ENCODE measurements at regions not wholly inside any gene's neighbourhood (a gene's known extent, or its start where the extent isn't known, plus 50 kb on each side); places are given as distances from the start of the nearest gene placed in this dataset.
"Not testable (repeated sequence)": the region's sequence is repeated elsewhere in the genome, so short reads cannot be mapped to it uniquely, and the experiment has no call there.

DNA sequence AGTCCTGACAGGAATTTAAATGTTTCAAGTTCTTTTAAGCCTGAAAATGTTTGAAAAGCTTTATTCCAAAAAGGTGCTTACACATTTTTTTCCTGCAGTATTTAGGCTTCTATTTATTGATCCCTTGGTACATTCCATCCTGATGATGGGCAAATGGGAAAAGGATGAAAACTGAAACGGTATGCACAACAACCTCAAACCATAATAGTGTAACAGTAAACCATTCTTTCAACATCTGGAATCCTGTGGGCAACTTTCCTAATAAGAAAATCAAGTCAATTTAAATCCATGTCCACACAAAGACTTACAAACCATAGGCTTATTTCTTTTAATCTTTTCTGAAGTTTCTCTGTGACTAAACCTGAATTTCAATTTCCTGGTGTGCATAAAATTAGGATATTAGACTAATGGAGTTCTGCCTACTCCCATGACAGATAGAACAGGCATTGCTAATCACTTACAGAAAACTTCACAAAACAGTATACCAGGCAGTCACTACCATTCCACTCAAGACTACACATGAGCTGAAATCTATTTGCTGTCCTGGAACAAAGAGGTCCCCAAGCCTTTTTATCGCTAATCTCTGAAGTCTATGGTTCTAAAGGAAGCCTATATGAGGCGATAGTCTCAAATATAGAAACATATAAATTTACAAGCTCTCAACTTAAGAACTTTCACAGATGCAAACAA is 103.3 kb downstream of the DLEU7 start:
- DNase-seq: no peak

DNA sequence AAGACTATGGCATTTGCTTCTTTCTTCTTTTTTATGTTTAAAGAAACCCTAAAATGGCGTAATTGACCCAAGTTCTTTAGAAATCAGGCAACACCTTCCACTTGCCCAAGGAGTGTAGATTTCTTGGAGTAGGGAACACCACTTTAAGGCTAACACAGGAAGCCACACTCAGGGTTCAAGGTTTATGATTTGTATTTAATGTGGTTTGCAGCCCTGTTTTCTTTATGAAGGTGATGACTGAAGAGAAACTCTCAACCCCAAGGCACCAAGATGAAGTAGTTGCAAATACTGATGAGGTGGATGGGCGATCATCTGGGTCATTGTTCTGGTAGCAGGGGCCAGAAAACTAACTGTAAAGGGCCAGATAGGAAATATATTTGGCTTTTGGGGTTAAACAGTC is 101.1 kb downstream of the DLEU7 start:
- no peak for DNase-seq

DNA sequence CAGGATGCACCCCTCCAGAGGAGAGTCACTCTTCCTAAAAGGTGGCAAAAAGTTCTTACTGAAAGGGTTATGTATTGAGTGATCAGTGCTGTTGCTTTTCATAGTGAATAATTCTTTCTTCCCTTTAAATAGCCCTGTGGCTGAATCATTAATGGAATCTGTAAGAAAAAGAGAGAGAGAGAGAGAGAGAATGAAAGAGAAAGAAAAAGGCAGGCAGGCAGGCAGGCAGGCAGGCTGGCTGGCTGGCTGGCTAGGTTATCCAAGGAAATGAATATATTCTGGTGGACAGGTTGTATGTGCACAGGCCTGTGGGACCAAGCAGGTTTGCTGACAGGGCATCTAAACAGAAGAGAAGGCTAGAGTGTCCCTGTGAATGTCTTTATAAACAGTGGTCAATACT is 100.5 kb downstream of the DLEU7 start:
- DNase-seq: no peak

- no peak for DNase-seq
Measured at GRCh38 chr13:50744116-50744660, 99.3 kb downstream of the DLEU7 start.

GRCh38 chr13:50745542-50746115 is 97.9 kb downstream of the DLEU7 start:
- no peak for DNase-seq

- DNase-seq: no peak
Measured at GRCh38 chr13:50747737-50748350, 95.6 kb downstream of the DLEU7 start.

DNA sequence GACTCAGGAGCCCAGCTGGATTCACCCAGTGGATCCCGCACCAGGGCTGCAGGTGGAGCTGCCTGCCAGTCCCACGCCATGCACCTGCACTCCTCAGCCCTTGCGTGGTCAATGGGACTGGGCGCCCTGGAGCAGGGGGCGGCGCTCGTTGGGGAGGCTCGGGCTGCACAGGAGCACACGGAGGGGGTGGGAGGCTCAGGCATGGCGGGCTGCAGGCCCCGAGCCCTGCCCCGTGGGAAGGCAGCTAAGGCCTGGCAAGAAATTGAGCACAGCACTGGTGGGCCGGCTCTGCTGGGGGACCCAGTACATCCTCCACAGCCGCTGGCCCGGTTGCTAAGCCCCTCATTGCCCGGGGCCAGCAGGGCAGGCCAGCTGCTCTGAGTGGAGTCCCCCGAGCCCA is 90.3 kb downstream of the DLEU7 start:
- DNase-seq: not testable (repeated sequence)

DNA sequence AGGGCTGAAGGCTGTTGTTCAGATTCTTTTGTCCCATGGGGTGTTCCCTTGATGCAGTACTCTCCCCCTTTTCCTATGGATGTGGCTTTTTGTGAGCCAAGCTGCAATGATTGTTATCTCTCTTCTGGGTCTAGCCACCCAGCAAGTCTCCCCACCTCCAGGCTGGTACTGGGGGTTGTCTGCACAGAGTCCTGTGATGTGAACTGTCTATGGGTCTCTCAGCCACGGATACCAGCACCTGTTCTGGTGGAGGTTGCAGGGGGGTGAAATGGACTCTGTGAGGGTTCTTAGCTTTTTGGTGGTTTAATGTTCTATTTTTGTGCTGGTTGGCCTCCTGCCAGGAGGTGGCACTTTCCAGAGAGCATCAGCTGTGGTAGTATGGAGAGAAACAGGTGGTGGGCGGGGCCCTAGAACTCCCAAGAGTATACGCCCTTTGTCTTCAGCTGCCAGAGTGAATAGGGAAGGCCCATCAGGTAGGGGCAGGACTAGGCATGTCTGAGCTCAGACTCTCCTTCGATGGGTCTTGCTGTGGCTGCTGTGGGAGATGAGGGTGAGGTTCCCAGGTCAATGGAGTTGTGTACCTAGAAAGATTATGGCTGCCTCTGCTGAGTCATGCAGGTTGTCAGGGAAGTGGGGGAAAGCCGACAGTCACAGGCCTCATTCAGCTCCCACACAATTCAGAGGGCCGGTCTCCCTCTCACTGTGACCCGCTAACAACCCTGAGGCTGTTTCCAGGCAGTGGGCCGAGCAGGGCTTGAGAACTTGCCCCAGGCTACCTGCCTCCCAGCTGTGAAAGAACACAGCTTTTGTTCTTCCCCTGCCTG is 87.4 kb downstream of the DLEU7 start:
- DNase-seq: peak; percentile 69

DNA sequence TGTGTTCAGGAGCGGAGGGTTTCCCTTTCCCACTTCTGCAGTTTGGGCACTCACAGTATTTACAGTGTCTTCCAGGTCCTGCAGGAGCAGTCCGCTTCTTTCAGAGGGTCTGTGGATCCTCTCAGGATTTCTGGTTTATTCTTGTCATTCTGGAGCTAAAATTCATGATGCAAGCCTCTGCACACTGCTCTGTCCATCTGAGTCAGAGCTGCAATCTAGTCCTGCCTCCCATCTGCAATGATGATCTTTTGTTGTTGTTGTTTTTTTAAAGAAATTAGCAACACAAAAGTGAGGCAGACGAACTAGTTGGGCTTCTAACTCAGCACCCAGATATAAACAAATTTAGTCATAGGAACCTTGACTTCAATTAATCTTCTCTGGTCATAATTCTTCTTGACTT is 86.5 kb downstream of the DLEU7 start:
- no peak for DNase-seq

DNA sequence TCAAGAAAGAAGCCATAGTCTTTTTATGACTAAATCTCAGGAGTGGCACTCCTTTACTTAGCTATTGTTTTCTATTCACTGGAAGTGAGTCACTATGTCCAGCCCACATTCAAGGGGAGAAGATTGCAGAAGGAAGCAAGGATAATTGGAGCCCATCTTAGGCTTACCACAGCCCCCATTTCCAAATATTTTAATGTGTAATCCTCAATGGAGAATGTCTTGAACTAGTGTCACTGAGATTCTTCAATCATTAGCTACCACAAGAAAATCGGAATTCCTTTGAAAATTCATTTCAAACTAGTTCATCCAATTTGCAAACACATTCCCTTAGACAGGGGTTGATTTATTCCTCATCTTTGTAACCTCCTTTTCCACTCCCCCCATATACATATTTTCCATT is 84.7 kb downstream of the DLEU7 start:
- DNase-seq: no peak

GRCh38 chr13:50760751-50761150 is 82.7 kb downstream of the DLEU7 start:
- DNase-seq: no peak

DNA sequence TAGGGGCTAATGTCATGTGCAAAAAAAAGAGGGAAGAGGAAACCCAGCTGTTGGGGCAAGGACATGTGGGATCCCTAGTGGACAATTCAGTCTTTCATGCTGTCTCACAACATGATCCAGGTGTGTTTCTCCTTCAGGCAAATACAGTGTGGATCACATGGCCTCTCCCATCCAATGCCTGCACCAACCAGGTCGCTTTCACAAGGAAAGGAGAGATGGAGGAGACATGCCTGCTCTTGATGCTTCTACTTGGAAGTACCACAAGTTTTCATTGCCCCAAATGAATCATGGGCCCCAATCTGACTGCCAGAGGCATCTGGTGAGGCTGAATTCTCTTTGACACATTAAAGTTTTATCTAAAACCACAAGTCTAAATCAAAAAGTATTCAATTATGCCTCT is 82.1 kb downstream of the DLEU7 start:
- DNase-seq: no peak

GRCh38 chr13:50762969-50763567 is 80.4 kb downstream of the DLEU7 start:
- DNase-seq: no peak

- no peak for DNase-seq
Measured at GRCh38 chr13:50766013-50766412, 77.5 kb downstream of the DLEU7 start.

DNA sequence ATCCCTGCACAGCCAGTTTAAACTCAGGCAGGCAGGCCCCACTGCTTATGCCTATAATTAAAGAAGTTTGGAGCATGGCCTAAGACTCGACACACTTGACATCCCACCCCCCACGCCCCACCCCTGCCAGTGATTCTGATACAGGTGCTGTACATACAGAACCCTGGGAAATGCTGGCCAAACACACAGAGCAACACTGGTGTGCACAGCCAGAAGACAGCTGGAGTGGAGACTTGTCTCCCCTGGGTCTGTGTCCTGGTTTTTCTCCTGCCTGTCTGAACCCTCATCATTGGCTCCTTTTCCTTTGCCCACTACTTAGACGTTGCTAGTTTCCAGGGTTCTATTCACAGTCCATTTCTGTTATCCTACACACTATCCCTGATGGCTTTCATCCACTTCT is 76.8 kb downstream of the DLEU7 start:
- DNase-seq: no peak

DNA sequence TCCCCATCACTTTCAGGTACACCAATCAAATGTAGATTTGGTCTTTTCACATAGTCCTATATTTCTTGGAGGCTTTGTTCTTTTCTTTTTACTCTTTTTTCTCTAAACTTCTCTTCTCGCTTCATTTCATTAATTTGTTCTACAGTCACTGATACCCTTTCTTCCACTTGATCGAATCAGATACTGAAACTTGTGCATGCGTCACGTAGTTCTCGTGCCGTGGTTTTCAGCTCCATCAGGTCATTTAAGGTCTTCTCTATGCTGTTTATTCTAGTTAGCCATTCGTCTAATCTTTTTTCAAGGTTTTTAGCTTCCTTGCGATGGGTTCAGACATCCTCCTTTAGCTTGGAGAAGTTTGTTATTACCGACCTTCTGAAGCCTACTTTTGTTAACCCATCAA is 70.6 kb downstream of the DLEU7 start:
- not testable (repeated sequence) for DNase-seq

All from islet precursor cell (in vitro differentiated cells).